Adrenal gland (tissue), 9 donors: ENCODE measurements at regions not wholly inside any gene's neighbourhood (a gene's known extent, or its start where the extent isn't known, plus 50 kb on each side); places are given as distances from the start of the nearest gene placed in this dataset.

ENCODE experiments used
- DNase-seq, 7 donors: peaks; one replicate each; pipeline ENCODE4 v3.0.0-alpha.2; 2019 to 2020
- H3K27ac ChIP-seq, 5 donors: fragments of 200-600 bp; sonication (generic) in 4 of 5; 1 replicate in 3 of 5; 2 replicates in 2 of 5; pipeline versions ENCODE4 v1.5.1 to v1.8.0; 2016 to 2020; ENCODE audit warnings: mild to moderate bottlenecking in 1 of 5
- H3K27me3 ChIP-seq: fragments of 200-600 bp; 2 replicates; pipeline ENCODE4 v1.8.0; 2021
- H3K36me3 ChIP-seq, 2 donors: fragments of 200-600 bp; replicated peaks in 1 of 2; 1 replicate in 1 of 2; 2 replicates in 1 of 2; pipeline versions ENCODE4 v1.5.1 to v1.8.0; 2018 to 2022
- H3K4me1 ChIP-seq, 2 donors: fragments of 200-600 bp; replicated peaks in 1 of 2; 1 replicate in 1 of 2; 2 replicates in 1 of 2; pipeline versions ENCODE4 v1.5.1 to v1.8.0; 2018 to 2021
- H3K4me3 ChIP-seq, 4 donors: fragments of 200-600 bp; sonication (generic) in 3 of 4; one replicate each; pipeline ENCODE4 v1.5.1; 2016 to 2018
- H3K9me3 ChIP-seq, 3 donors: fragments of 200-600 bp; sonication (generic) in 1 of 3; replicated peaks in 1 of 3; 1 replicate in 2 of 3; 2 replicates in 1 of 3; pipeline versions ENCODE4 v1.5.1 to v1.8.0; 2016 to 2021
- CTCF ChIP-seq, 6 experiments: fragments of 450-650 bp in 4 of 6; fragments of 200-600 bp in 2 of 6; sonication (generic) in 1 of 6; IDR thresholded peaks; 1 replicate in 5 of 6; 2 replicates in 1 of 6; pipeline versions ENCODE4 v1.5.1 to v1.8.0; 2016 to 2021; ENCODE audit warnings: antibody characterized with exemption in 6 of 6, mild to moderate bottlenecking in 2 of 6, moderate library complexity in 1 of 6
- POLR2A ChIP-seq, 2 donors: fragments of 450-650 bp; IDR thresholded peaks; one replicate each; pipeline ENCODE4 v1.6.1; 2017; ENCODE audit warnings: antibody characterized with exemption in 2 of 2, mild to moderate bottlenecking in 2 of 2, moderate library complexity in 1 of 2
- WGBS, 4 donors: extraction: QIAGEN DNeasy Blood & Tissue Kit in 2 of 4; methylation state at CpG; one replicate each; pipeline versions ENCODE4 v1.1.5 to v1.1.7; 2013 to 2017; 5-methylcytosine and 5-hydroxymethylcytosine counted together
- intact Hi-C, 2 donors: fragments of 100-400 bp; cut with DNase I; formaldehyde crosslinking; loops; one replicate each; pipeline versions ENCODE4 v1.14.1 to v1.15.0; 2022 to 2023
- donor health status: healthy with polysubstance abuse.
- donor health status: Bipolar disorder and iron deficiency.
- donor health status: DM: yes; HTN: yes; CAD: no.
- donor health status: DM: no; HTN: no; CAD: no.
- donor health status: DM: no; HTN: no; CAD: no.

DNA sequence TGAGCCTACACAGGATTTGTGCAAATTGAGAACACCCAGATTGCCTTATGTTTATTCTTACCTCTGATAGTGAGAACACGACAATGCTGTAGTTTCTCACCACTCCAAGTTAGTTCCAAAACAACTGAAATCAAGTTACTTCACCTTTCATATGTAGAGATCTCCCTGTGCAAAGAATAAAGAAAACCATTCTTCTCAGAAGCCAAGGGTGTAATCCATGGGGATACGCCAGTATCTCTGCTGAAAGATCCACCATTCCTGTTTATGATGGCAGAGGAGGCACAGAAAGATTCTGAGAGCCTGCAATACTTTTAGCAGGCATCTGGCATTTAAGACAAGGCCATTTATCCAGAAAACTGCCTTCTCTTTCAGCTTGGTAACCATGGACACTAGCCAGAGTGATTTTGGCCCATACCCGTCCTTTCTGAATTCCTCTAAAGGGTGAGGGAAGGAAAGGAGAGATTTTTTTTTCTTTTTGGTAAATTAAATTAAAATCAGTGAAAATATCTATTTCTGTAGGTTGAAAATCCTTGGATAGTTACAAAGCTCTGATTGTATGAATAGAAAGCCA lies 355.4 kb upstream of the FAR2 start:
- Histone ChIP-seq H3K27ac (no peak overlapping the region), H3K4me3 (no peak overlapping the region), H3K27me3 (no peaks in the 10 kb centered on the region), H3K9me3 (no peaks in the 10 kb centered on the region), H3K4me1 (no peaks in the 10 kb centered on the region), H3K36me3 (no peaks in the 10 kb centered on the region)
- no peak for DNase-seq
- no peak for TF ChIP-seq POLR2A (IDR thresholded peaks at IDR 0.05)
- TF ChIP-seq CTCF (IDR thresholded peaks at IDR 0.05), result no peak
- WGBS, 4 donors, result 61 to 71% (median 64%) methylated on average over 3 of the region's 3 CpGs
- intact Hi-C loops, result no loop called here

GRCh38 chr12:28794211-28794610 lies 354.9 kb upstream of the FAR2 start:
- intact Hi-C loops, result no loop called here
- Histone ChIP-seq H3K27me3 (no peaks in the 10 kb centered on the region), H3K36me3 (no peaks in the 10 kb centered on the region), H3K4me3 (no peak overlapping the region), H3K4me1 (no peaks in the 10 kb centered on the region), H3K27ac (no peak overlapping the region), H3K9me3 (no peaks in the 10 kb centered on the region)
- TF ChIP-seq CTCF (IDR thresholded peaks at IDR 0.05) (no peak), POLR2A (IDR thresholded peaks at IDR 0.05) (no peak)
- no peak for DNase-seq
- WGBS, 4 donors, result 67 to 71% (median 70%) methylated on average over 5 of the region's 5 CpGs

DNA sequence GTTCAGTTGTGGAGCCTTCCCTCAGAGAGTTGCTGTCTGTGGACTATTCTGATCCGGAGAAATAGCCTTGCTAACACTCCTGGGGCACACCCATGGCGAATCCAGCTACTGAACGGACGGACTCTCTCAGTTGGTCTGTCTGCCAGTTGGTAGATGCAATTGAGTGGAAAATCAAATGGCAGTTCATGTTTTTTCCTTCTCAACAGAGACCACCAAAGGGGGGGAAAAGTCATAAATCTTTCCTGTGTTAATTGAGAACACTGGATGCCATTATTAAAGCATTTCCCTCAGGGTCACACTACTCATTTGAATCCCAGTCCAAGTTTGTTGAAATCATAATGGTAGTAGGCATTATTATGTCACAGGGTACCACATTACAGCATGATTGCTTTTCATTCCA lies 354.3 kb upstream of the FAR2 start:
- Histone ChIP-seq H3K4me1 (no peaks in the 10 kb centered on the region), H3K4me3 (no peak overlapping the region), H3K9me3 (no peaks in the 10 kb centered on the region), H3K27ac (no peak overlapping the region), H3K27me3 (no peaks in the 10 kb centered on the region), H3K36me3 (no peaks in the 10 kb centered on the region)
- DNase-seq, result no peak
- WGBS, 4 donors, result 88 to 90% (median 88%) methylated on average over 4 of the region's 4 CpGs
- intact Hi-C loops, result no loop called here
- no peak for TF ChIP-seq CTCF (IDR thresholded peaks at IDR 0.05)
- TF ChIP-seq POLR2A (IDR thresholded peaks at IDR 0.05), result no peak

GRCh38 chr12:28795311-28795710 lies 353.8 kb upstream of the FAR2 start:
- H3K27ac ChIP-seq, result no peak overlapping the region
- no peaks in the 10 kb centered on the region for H3K9me3 ChIP-seq
- intact Hi-C loops, result no loop called here
- no peaks in the 10 kb centered on the region for H3K27me3 ChIP-seq
- 65 to 79% (median 72%) methylated on average over 1 of the region's 1 CpG for WGBS, 4 donors
- H3K36me3 ChIP-seq, result no peaks in the 10 kb centered on the region
- H3K4me1 ChIP-seq, result no peaks in the 10 kb centered on the region
- no peak for TF ChIP-seq CTCF (IDR thresholded peaks at IDR 0.05)
- TF ChIP-seq POLR2A (IDR thresholded peaks at IDR 0.05), result no peak
- DNase-seq, result no peak
- no peak overlapping the region for H3K4me3 ChIP-seq
